ENCODE measurements at regions not wholly inside any gene's neighbourhood (a gene's known extent, or its start where the extent isn't known, plus 50 kb on each side); places are given as distances from the start of the nearest gene placed in this dataset.

- FAIRE-seq, result no peak
Measured at GRCh38 chr10:131810036-131810804, 90.6 kb upstream of the PPP2R2D start.

- no peak for FAIRE-seq
Measured at GRCh38 chr10:131810805-131811629, 89.8 kb upstream of the PPP2R2D start.

- FAIRE-seq, result no peak
Measured at GRCh38 chr10:131811630-131812403, 89.0 kb upstream of the PPP2R2D start.

GRCh38 chr10:131812736-131813604, 87.8 kb upstream of the PPP2R2D start:
- FAIRE-seq, result no peak

- no peak for FAIRE-seq
Measured at GRCh38 chr10:131814567-131815265, 86.1 kb upstream of the PPP2R2D start.

- no peak for FAIRE-seq
Measured at GRCh38 chr10:131815266-131816156, 85.3 kb upstream of the PPP2R2D start.

GRCh38 chr10:131816157-131816775, 84.5 kb upstream of the PPP2R2D start:
- no peak for FAIRE-seq

- no peak for FAIRE-seq
Measured at GRCh38 chr10:131816941-131817700, 83.7 kb upstream of the PPP2R2D start.

- no peak for FAIRE-seq
Measured at GRCh38 chr10:131817866-131818509, 82.8 kb upstream of the PPP2R2D start.

GRCh38 chr10:131818510-131819234, 82.1 kb upstream of the PPP2R2D start:
- no peak for FAIRE-seq

GRCh38 chr10:131819241-131820072, 81.4 kb upstream of the PPP2R2D start:
- FAIRE-seq, result no peak

GRCh38 chr10:131820626-131821025, 80.2 kb upstream of the PPP2R2D start:
- FAIRE-seq, result no peak

- FAIRE-seq, result no peak
Measured at GRCh38 chr10:131821378-131822012, 79.3 kb upstream of the PPP2R2D start.

- no peak for FAIRE-seq
Measured at GRCh38 chr10:131822013-131822691, 78.7 kb upstream of the PPP2R2D start.

- no peak for FAIRE-seq
Measured at GRCh38 chr10:131822692-131823245, 78.0 kb upstream of the PPP2R2D start.
